ENCODE measurements at regions not wholly inside any gene's neighbourhood (a gene's known extent, or its start where the extent isn't known, plus 50 kb on each side); places are given as distances from the start of the nearest gene placed in this dataset.
A peak's percentile ranks its signal among the peaks of the same experiment; 100 is the strongest.
"Not testable (repeated sequence)": the region's sequence is repeated elsewhere in the genome, so short reads cannot be mapped to it uniquely, and the experiment has no call there.

GRCh38 chr12:28776913-28777422, 372.1 kb upstream of the FAR2 start:
- no peak for DNase-seq

DNA sequence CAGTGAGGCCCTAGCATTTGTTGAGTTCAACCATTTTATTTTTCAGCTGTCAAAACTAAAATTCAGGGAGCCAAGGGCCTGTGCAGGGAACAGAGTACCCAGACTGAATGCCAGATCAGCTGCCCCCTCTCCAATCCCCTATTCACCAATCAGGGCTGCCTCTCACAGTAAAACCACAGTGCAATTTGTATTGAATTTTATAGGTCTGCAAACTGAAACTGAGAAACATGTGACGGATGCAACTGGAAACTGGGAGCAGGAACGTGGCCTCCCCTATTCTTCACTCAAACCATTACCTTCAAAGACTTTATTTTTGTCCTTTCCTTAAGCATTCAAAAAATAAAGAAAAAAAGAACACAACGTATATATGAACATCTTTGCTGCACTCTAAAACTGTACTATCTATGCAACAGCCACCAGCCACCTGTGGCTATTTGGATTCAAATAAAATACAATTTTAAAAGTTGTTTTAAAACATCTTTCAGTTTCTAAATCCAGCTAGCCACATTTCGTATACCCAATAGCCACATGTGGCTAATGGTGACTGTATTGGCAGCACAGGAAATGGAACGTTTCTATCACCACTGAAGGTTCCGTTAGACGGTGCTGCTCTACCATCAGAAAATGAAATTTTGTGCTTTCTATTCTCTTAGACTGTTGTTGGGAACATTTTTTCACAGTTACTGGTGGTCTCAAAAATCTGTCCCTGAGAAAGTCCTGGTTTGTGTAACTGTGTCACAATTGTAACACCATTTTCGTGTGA, 371.3 kb upstream of the FAR2 start:
- no peak for DNase-seq

GRCh38 chr12:28780096-28780495, 369.0 kb upstream of the FAR2 start:
- DNase-seq: peak; percentile 45 to 74

GRCh38 chr12:28780960-28781359, 368.1 kb upstream of the FAR2 start:
- DNase-seq: no peak

GRCh38 chr12:28781671-28782652, 367.1 kb upstream of the FAR2 start:
- no peak for DNase-seq

GRCh38 chr12:28782812-28783211, 366.3 kb upstream of the FAR2 start:
- no peak for DNase-seq

- DNase-seq: no peak
Observed at GRCh38 chr12:28787151-28787550, 361.9 kb upstream of the FAR2 start.

- not testable (repeated sequence) for DNase-seq
Observed at GRCh38 chr12:28788256-28788655, 360.8 kb upstream of the FAR2 start.

DNA sequence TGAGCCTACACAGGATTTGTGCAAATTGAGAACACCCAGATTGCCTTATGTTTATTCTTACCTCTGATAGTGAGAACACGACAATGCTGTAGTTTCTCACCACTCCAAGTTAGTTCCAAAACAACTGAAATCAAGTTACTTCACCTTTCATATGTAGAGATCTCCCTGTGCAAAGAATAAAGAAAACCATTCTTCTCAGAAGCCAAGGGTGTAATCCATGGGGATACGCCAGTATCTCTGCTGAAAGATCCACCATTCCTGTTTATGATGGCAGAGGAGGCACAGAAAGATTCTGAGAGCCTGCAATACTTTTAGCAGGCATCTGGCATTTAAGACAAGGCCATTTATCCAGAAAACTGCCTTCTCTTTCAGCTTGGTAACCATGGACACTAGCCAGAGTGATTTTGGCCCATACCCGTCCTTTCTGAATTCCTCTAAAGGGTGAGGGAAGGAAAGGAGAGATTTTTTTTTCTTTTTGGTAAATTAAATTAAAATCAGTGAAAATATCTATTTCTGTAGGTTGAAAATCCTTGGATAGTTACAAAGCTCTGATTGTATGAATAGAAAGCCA, 355.4 kb upstream of the FAR2 start:
- DNase-seq: no peak

DNA sequence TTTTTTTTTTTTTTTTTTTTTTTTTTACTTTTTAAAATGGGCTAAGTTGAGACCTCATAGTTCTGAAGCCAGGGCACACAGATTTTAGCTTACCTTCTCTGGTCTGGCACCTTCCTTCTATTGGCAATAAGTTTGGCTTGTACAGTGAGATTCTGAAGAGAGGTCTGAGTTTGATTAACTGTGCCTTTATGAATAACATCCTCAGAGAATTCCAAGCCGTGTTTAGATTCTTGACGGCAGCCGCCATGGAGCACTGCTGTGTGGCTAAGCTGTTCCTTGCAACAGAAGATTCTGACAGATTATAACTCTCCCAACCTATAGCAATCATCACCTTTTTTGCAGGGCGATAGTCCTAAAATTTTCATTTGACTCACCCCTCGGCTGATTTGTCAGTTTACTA, 354.9 kb upstream of the FAR2 start:
- no peak for DNase-seq

- DNase-seq: no peak
Observed at GRCh38 chr12:28794786-28795185, 354.3 kb upstream of the FAR2 start.

- peak; percentile 50 to 55 for DNase-seq
Observed at GRCh38 chr12:28795311-28795710, 353.8 kb upstream of the FAR2 start.

GRCh38 chr12:28799348-28799747, 349.7 kb upstream of the FAR2 start:
- DNase-seq: peak; percentile 38 to 51

- peak; percentile 46 to 59 for DNase-seq
Observed at GRCh38 chr12:28800129-28800528, 348.9 kb upstream of the FAR2 start.

DNA sequence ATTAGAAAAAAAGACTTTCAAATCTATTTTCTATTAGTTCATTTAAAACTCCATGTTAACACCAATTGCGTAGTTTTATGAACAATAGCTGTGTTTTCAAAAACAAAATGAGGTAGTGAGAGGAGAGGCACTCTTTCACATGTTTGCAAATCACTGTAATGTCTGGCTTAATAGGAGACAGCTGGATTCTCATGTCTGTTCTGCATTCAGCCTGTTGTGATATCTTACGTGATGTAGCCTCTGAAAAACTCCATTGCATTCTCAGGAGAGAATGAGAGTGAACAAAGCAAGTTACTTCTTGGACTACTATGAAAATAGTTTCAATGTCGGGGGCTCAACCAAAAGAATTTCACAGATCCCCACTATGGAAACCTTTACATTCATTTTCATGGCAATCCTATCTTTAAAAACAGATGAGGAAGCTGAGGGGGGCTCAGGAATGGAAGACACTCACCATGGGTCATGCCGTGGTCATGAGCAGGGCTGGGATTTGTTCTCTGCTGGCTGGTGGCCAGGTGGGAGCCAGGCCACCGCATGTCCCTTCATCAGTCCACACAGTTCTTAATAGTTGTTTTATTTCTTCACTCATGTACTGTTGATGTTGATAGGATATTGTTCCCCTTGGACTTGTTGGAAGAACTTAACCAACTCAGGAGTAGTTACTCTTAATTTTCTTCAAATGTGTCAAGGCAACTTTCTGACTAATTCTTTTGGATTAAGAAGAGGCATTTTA, 346.2 kb upstream of the FAR2 start:
- DNase-seq: no peak

DNA sequence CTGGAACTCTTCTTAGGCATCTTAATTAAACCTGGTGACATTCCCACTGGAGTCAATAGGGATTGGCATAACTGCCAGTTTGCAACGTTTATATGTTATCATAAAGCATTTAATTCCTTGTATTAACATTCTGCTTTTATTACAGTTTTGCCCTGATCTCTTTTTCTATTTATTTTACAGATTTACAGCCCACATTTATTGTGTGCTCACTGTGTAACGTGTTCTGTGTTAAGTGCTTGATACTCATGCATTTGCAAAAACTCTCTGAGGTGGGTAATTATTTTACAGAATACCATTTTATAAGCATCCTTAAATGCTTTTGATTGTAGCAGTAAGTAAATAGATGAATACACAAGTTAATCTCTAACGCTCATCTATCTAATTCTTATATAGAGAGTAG, 341.5 kb upstream of the FAR2 start:
- no peak for DNase-seq

- DNase-seq: no peak
Observed at GRCh38 chr12:28811457-28811856, 337.6 kb upstream of the FAR2 start.

DNA sequence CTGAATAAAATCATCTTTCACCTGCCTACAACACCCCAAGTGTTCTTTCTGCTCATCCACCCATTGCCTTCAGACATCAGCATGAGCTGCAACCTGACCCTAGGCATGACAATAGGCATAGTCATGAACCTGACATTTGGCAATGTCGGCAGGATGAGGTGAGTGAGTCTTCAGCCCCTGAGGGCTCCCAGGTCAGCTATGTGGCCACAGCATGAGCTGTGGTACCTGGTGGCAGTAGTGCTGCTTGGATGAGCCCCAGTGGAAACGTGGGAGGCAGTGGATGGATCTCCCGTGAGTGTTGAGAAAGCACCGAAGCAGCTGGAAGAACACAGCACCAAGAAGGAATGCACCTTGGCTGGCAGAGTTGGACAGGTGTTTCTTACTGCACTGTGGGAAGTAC, 334.8 kb upstream of the FAR2 start:
- no peak for DNase-seq

GRCh38 chr12:28817524-28817923, 331.6 kb upstream of the FAR2 start:
- DNase-seq: no peak

DNA sequence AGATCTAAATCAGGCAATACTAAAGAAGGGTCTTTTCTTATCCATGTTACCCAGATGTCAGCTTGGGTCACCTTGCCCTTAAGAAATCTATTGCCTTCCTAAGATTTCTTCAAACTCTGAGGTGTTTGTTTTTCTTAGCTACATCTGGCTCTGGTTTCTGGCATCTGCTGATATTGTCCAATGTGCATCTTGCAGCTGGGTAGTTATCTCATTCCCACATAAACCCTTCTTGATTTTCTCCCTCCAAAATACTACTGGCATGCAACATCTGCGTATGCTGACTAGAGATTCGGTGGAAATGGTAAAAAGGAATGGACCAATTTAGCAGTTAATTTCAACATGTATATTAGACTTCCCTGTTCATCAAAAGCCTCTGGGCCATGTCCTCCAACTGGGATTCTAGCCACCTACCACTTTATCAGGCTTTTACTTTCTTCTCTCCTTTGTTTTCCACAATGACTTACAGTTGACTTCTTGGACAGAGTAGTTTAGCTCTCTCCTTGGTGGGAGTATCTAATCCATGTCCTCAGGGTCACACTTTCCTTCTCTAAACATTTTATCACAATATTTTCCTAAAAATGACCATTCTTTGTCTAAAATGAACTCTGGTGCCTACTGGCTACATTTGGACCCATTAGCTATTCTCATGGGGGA, 324.8 kb upstream of the FAR2 start:
- no peak for DNase-seq

GRCh38 chr12:28824849-28825248, 324.2 kb upstream of the FAR2 start:
- DNase-seq: no peak

DNA sequence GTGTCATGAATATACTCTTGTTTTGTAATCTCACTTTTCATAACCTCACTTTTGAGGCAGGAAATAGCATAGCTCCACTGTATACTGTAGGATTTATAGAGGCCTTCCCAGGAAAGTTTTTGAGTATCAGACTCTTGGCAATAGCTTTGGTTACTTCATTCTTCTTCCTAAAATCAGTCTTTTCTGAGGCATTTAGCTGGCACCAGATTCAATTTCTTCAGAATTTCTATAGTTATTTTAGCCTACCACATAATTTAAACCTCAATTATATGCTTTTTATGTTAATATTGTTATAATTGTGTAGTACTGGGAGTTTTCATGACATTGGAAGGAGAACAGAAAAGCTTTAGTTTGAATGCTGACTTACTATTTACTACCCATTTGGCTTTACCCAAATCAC, 322.3 kb upstream of the FAR2 start:
- DNase-seq: no peak
